ENCODE measurements at regions not wholly inside any gene's neighbourhood (a gene's known extent, or its start where the extent isn't known, plus 50 kb on each side); places are given as distances from the start of the nearest gene placed in this dataset.

DNA sequence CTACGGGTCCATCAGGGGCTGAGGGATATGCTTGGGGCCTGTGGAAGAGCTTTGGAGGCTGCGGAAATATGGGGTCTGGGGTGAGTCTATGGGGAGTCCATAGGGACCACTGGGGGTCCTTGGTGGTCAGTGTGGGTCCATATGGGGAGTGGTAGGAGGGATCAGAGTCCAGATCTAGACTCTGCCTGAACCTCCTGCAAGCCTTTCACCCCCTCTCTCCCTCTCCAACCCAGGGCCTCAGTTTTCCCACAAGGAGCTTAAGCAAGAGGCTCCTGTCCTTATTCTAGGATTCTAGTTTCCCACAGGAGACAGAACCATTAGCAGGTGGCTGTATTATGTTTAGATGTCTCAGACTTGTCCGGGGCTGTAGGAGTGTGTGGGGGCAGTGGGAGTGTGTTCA lies 161.9 kb upstream of the TSHZ3 start:
- Histone ChIP-seq H3K4me3 (ENCODE audit: low read length) (no peak overlapping the region), H3K27ac (ENCODE audit: low read depth, low read length) (no peak overlapping the region), H3K4me1 (ENCODE audit: control insufficient read depth, low read depth, low read length) (no peaks in the 10 kb centered on the region), H3K56ac (ENCODE audit: low read length) (no peak overlapping the region), H2BK120ac (ENCODE audit: low read depth, low read length) (no peak overlapping the region), H3K36me3 (ENCODE audit: control insufficient read depth, insufficient read depth, low read length) (no peaks in the 10 kb centered on the region), H3K9ac (ENCODE audit: low read length) (no peak overlapping the region), H3K23ac (ENCODE audit: low read length) (no peak overlapping the region), H3K4me2 (ENCODE audit: low read length) (no peak overlapping the region), H3K79me2 (ENCODE audit: control insufficient read depth, insufficient read depth, low read length) (no peaks in the 10 kb centered on the region), H4K5ac (ENCODE audit: low read length) (no peak overlapping the region), H2BK15ac (replicated peaks; ENCODE audit: low read depth) (no peak overlapping the region), H3K4ac (ENCODE audit: low read depth, low read length) (no peak overlapping the region), H3K18ac (ENCODE audit: low read length) (no peak overlapping the region), H3K27me3 (ENCODE audit: insufficient read depth, low read length, poor library complexity) (no peaks in the 10 kb centered on the region), H3K79me1 (ENCODE audit: low read length) (no peaks in the 10 kb centered on the region), H4K8ac (ENCODE audit: low read depth, low read length) (no peak overlapping the region), H2AK5ac (ENCODE audit: low read length) (no peak overlapping the region), H2BK5ac (ENCODE audit: low read length) (no peak overlapping the region)
- DNase-seq, result no peak
- no CpG with 5 or more reads among the region's 3 CpGs for WGBS (ENCODE audit: extremely low coverage, insufficient coverage, low lambda C conversion rate)

- no peak overlapping the region for H3K9ac ChIP-seq (ENCODE audit: low read length)
- H4K8ac ChIP-seq (ENCODE audit: low read depth, low read length), result no peak overlapping the region
- H3K56ac ChIP-seq (ENCODE audit: low read length), result no peak overlapping the region
- H2BK15ac ChIP-seq (replicated peaks; ENCODE audit: low read depth), result no peak overlapping the region
- no peak overlapping the region for H3K27ac ChIP-seq (ENCODE audit: low read depth, low read length)
- no peaks in the 10 kb centered on the region for H3K4me1 ChIP-seq (ENCODE audit: control insufficient read depth, low read depth, low read length)
- no peaks in the 10 kb centered on the region for H3K79me2 ChIP-seq (ENCODE audit: control insufficient read depth, insufficient read depth, low read length)
- H3K27me3 ChIP-seq (ENCODE audit: insufficient read depth, low read length, poor library complexity), result no peaks in the 10 kb centered on the region
- no peak overlapping the region for H3K18ac ChIP-seq (ENCODE audit: low read length)
- no peak overlapping the region for H3K4me3 ChIP-seq (ENCODE audit: low read length)
- H2BK120ac ChIP-seq (ENCODE audit: low read depth, low read length), result no peak overlapping the region
- no peaks in the 10 kb centered on the region for H3K36me3 ChIP-seq (ENCODE audit: control insufficient read depth, insufficient read depth, low read length)
- DNase-seq, result no peak
- no peak overlapping the region for H2BK5ac ChIP-seq (ENCODE audit: low read length)
- no peak overlapping the region for H3K23ac ChIP-seq (ENCODE audit: low read length)
- H3K4ac ChIP-seq (ENCODE audit: low read depth, low read length), result no peak overlapping the region
- H4K5ac ChIP-seq (ENCODE audit: low read length), result no peak overlapping the region
- H2AK5ac ChIP-seq (ENCODE audit: low read length), result no peak overlapping the region
- H3K4me2 ChIP-seq (ENCODE audit: low read length), result no peak overlapping the region
- WGBS (ENCODE audit: extremely low coverage, insufficient coverage, low lambda C conversion rate), result no CpG with 5 or more reads among the region's 5 CpGs
- H3K79me1 ChIP-seq (ENCODE audit: low read length), result no peaks in the 10 kb centered on the region
Measured at GRCh38 chr19:31511696-31512095, 162.5 kb upstream of the TSHZ3 start.

- Histone ChIP-seq H3K4me1 (ENCODE audit: control insufficient read depth, low read depth, low read length) (no peaks in the 10 kb centered on the region), H3K79me2 (ENCODE audit: control insufficient read depth, insufficient read depth, low read length) (no peaks in the 10 kb centered on the region)
Measured at GRCh38 chr19:31512181-31512970, 163.1 kb upstream of the TSHZ3 start.

GRCh38 chr19:31513841-31514240 lies 164.6 kb upstream of the TSHZ3 start:
- H3K36me3 ChIP-seq (ENCODE audit: control insufficient read depth, insufficient read depth, low read length), result no peaks in the 10 kb centered on the region
- no peak overlapping the region for H2BK120ac ChIP-seq (ENCODE audit: low read depth, low read length)
- no peak overlapping the region for H3K4me2 ChIP-seq (ENCODE audit: low read length)
- no peak overlapping the region for H4K8ac ChIP-seq (ENCODE audit: low read depth, low read length)
- no peak overlapping the region for H3K23ac ChIP-seq (ENCODE audit: low read length)
- no peak overlapping the region for H3K56ac ChIP-seq (ENCODE audit: low read length)
- no peak overlapping the region for H2AK5ac ChIP-seq (ENCODE audit: low read length)
- H3K4ac ChIP-seq (ENCODE audit: low read depth, low read length), result no peak overlapping the region
- no peak overlapping the region for H3K27ac ChIP-seq (ENCODE audit: low read depth, low read length)
- no peak overlapping the region for H3K9ac ChIP-seq (ENCODE audit: low read length)
- H3K79me2 ChIP-seq (ENCODE audit: control insufficient read depth, insufficient read depth, low read length), result no peaks in the 10 kb centered on the region
- no peaks in the 10 kb centered on the region for H3K27me3 ChIP-seq (ENCODE audit: insufficient read depth, low read length, poor library complexity)
- H3K79me1 ChIP-seq (ENCODE audit: low read length), result no peaks in the 10 kb centered on the region
- H3K4me3 ChIP-seq (ENCODE audit: low read length), result no peak overlapping the region
- no peak overlapping the region for H2BK15ac ChIP-seq (replicated peaks; ENCODE audit: low read depth)
- no peak overlapping the region for H2BK5ac ChIP-seq (ENCODE audit: low read length)
- no peak for DNase-seq
- H3K18ac ChIP-seq (ENCODE audit: low read length), result no peak overlapping the region
- no CpG with 5 or more reads among the region's 13 CpGs for WGBS (ENCODE audit: extremely low coverage, insufficient coverage, low lambda C conversion rate)
- H3K4me1 ChIP-seq (ENCODE audit: control insufficient read depth, low read depth, low read length), result no peaks in the 10 kb centered on the region
- no peak overlapping the region for H4K5ac ChIP-seq (ENCODE audit: low read length)

More at GRCh38 chr19:31512181-31512970, 163.1 kb upstream of the TSHZ3 start:
- no peak overlapping the region for H2BK120ac ChIP-seq (ENCODE audit: low read depth, low read length)
- H3K27ac ChIP-seq (ENCODE audit: low read depth, low read length), result no peak overlapping the region
- H3K36me3 ChIP-seq (ENCODE audit: control insufficient read depth, insufficient read depth, low read length), result no peaks in the 10 kb centered on the region
- H3K18ac ChIP-seq (ENCODE audit: low read length), result no peak overlapping the region
- no peak for DNase-seq
- no peak overlapping the region for H2BK15ac ChIP-seq (replicated peaks; ENCODE audit: low read depth)
- no peaks in the 10 kb centered on the region for H3K27me3 ChIP-seq (ENCODE audit: insufficient read depth, low read length, poor library complexity)
- H2AK5ac ChIP-seq (ENCODE audit: low read length), result no peak overlapping the region
- no peak overlapping the region for H4K5ac ChIP-seq (ENCODE audit: low read length)
- no peak overlapping the region for H3K9ac ChIP-seq (ENCODE audit: low read length)
- H2BK5ac ChIP-seq (ENCODE audit: low read length), result no peak overlapping the region
- no peaks in the 10 kb centered on the region for H3K79me1 ChIP-seq (ENCODE audit: low read length)
- no peak overlapping the region for H3K23ac ChIP-seq (ENCODE audit: low read length)
- no peak overlapping the region for H4K8ac ChIP-seq (ENCODE audit: low read depth, low read length)
- no peak overlapping the region for H3K4me3 ChIP-seq (ENCODE audit: low read length)
- no peak overlapping the region for H3K56ac ChIP-seq (ENCODE audit: low read length)
- WGBS (ENCODE audit: extremely low coverage, insufficient coverage, low lambda C conversion rate), result no CpG with 5 or more reads among the region's 10 CpGs
- no peak overlapping the region for H3K4me2 ChIP-seq (ENCODE audit: low read length)
- no peak overlapping the region for H3K4ac ChIP-seq (ENCODE audit: low read depth, low read length)

- H3K4ac ChIP-seq (ENCODE audit: low read depth, low read length), result no peak overlapping the region
- H3K27ac ChIP-seq (ENCODE audit: low read depth, low read length), result no peak overlapping the region
- no peak overlapping the region for H3K9ac ChIP-seq (ENCODE audit: low read length)
- H3K4me1 ChIP-seq (ENCODE audit: control insufficient read depth, low read depth, low read length), result no peaks in the 10 kb centered on the region
- no peaks in the 10 kb centered on the region for H3K36me3 ChIP-seq (ENCODE audit: control insufficient read depth, insufficient read depth, low read length)
- H3K27me3 ChIP-seq (ENCODE audit: insufficient read depth, low read length, poor library complexity), result no peaks in the 10 kb centered on the region
- H3K4me3 ChIP-seq (ENCODE audit: low read length), result no peak overlapping the region
- H2BK5ac ChIP-seq (ENCODE audit: low read length), result no peak overlapping the region
- no peak for DNase-seq
- H3K56ac ChIP-seq (ENCODE audit: low read length), result no peak overlapping the region
- no peak overlapping the region for H2AK5ac ChIP-seq (ENCODE audit: low read length)
- no peak overlapping the region for H3K18ac ChIP-seq (ENCODE audit: low read length)
- no peak overlapping the region for H3K4me2 ChIP-seq (ENCODE audit: low read length)
- H2BK120ac ChIP-seq (ENCODE audit: low read depth, low read length), result no peak overlapping the region
- no peak overlapping the region for H3K23ac ChIP-seq (ENCODE audit: low read length)
- no peaks in the 10 kb centered on the region for H3K79me2 ChIP-seq (ENCODE audit: control insufficient read depth, insufficient read depth, low read length)
- H4K8ac ChIP-seq (ENCODE audit: low read depth, low read length), result no peak overlapping the region
- H3K79me1 ChIP-seq (ENCODE audit: low read length), result no peaks in the 10 kb centered on the region
- no CpG with 5 or more reads among the region's 18 CpGs for WGBS (ENCODE audit: extremely low coverage, insufficient coverage, low lambda C conversion rate)
- no peak overlapping the region for H2BK15ac ChIP-seq (replicated peaks; ENCODE audit: low read depth)
- no peak overlapping the region for H4K5ac ChIP-seq (ENCODE audit: low read length)
Measured at GRCh38 chr19:31515931-31516330, 166.7 kb upstream of the TSHZ3 start.

DNA sequence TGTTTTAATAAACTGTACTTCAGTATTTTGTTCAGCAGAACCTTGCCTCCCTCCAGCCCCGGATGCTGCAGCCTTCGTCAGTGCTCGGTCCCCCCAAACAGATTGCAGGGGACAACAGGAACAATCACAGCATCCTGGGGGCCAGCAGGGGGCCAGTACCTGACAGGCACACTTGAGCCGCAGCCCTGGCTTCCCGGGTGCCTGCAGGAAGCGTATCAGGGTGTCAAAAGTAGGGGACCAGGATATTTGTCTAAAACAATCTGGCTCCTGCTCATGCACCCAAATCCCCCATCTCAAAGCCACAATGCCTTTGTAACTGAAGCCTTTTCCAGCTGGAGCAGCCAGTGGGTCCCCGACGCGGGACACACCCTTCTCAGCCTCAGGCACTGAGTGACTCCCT lies 167.5 kb upstream of the TSHZ3 start:
- no peaks in the 10 kb centered on the region for H3K36me3 ChIP-seq (ENCODE audit: control insufficient read depth, insufficient read depth, low read length)
- H3K27ac ChIP-seq (ENCODE audit: low read depth, low read length), result no peak overlapping the region
- H2BK5ac ChIP-seq (ENCODE audit: low read length), result no peak overlapping the region
- H3K4me3 ChIP-seq (ENCODE audit: low read length), result no peak overlapping the region
- no peak overlapping the region for H2AK5ac ChIP-seq (ENCODE audit: low read length)
- H3K9ac ChIP-seq (ENCODE audit: low read length), result no peak overlapping the region
- no peak for DNase-seq
- no peak overlapping the region for H3K4me2 ChIP-seq (ENCODE audit: low read length)
- no peak overlapping the region for H3K18ac ChIP-seq (ENCODE audit: low read length)
- WGBS (ENCODE audit: extremely low coverage, insufficient coverage, low lambda C conversion rate), result no CpG with 5 or more reads among the region's 9 CpGs
- H4K5ac ChIP-seq (ENCODE audit: low read length), result no peak overlapping the region
- no peak overlapping the region for H3K23ac ChIP-seq (ENCODE audit: low read length)
- H3K79me2 ChIP-seq (ENCODE audit: control insufficient read depth, insufficient read depth, low read length), result no peaks in the 10 kb centered on the region
- H4K8ac ChIP-seq (ENCODE audit: low read depth, low read length), result no peak overlapping the region
- H3K4ac ChIP-seq (ENCODE audit: low read depth, low read length), result no peak overlapping the region
- H3K56ac ChIP-seq (ENCODE audit: low read length), result no peak overlapping the region
- no peak overlapping the region for H2BK120ac ChIP-seq (ENCODE audit: low read depth, low read length)
- H3K79me1 ChIP-seq (ENCODE audit: low read length), result no peaks in the 10 kb centered on the region
- no peak overlapping the region for H2BK15ac ChIP-seq (replicated peaks; ENCODE audit: low read depth)
- no peaks in the 10 kb centered on the region for H3K27me3 ChIP-seq (ENCODE audit: insufficient read depth, low read length, poor library complexity)
- H3K4me1 ChIP-seq (ENCODE audit: control insufficient read depth, low read depth, low read length), result no peaks in the 10 kb centered on the region

Measured in mesendoderm (in vitro differentiated cells).